K562 (cell line): ENCODE measurements at regions not wholly inside any gene's neighbourhood (a gene's known extent, or its start where the extent isn't known, plus 50 kb on each side); places are given as distances from the start of the nearest gene placed in this dataset.

Experiments
- ATAC-seq: fragments of 200-7000 bp; cut with Tn5 transposase; 3 replicates; pipeline ENCODE4 v1.9.1; 2020; ENCODE audit warnings: moderate library complexity
- BruUV-seq: library from RNA; stranded (reverse); fragments of 400-500 nt; replicated peaks from 2 replicates; lab custom pipeline; 2021; lab: Mats Ljungman, UMichigan
- CTCF ChIA-PET: fragments of 300-600 bp; formaldehyde crosslinking; extraction: SDS; loops from one replicate; lab custom pipeline; 2021; ENCODE audit warnings: low intra/inter-chr PET ratio; lab: Yijun Ruan, JAX
- POLR2A ChIA-PET: fragments of 300-600, 350-650 bp; sonication (Branson Sonifier 250); formaldehyde crosslinking; extraction: SDS; loops from one replicate; lab custom pipeline; 2021; ENCODE audit warnings: antibody characterized with exemption, inconsistent platforms; lab: Yijun Ruan, JAX
- DNase-seq, 4 experiments: peaks; one replicate each; pipeline versions ENCODE4 v3.0.0 to v3.0.0-alpha.2; 2011 to 2018; ENCODE audit warnings: low spot score in 3 of 4, mixed read lengths in 3 of 4; ENCODE audit errors: extremely low read depth in 1 of 4
- FAIRE-seq: peaks from 2 replicates; lab custom pipeline; 2011; peaks lifted over from hg19 to GRCh38; lab: Jason Lieb, UNC
- H2AFZ ChIP-seq: 2 replicates; pipeline ENCODE4 v1.6.0; 2011; ENCODE audit warnings: low read depth, low read length, control low read depth, inconsistent platforms
- H3K27ac ChIP-seq: fragments of 200-600 bp; 3 replicates; pipeline ENCODE4 v1.8.0; 2011; ENCODE audit warnings: low read depth, mild to moderate bottlenecking, control low read depth, inconsistent platforms, low read length, moderate library complexity, mixed read lengths; ENCODE audit errors: extremely low read depth
- H3K27me3 ChIP-seq, 2 experiments: fragments of 300-600 bp in 1 of 2; 2 replicates in 1 of 2; 3 replicates in 1 of 2; pipeline versions ENCODE4 v1.6.0 to v1.8.0; 2011; ENCODE audit warnings: inconsistent platforms in 2 of 2, low read length in 2 of 2, mild to moderate bottlenecking in 1 of 2, mixed read lengths in 1 of 2, moderate library complexity in 1 of 2; ENCODE audit not compliant: control insufficient read depth in 2 of 2, insufficient read depth in 2 of 2
- H3K36me3 ChIP-seq: fragments of 300-600 bp; 3 replicates; pipeline ENCODE4 v1.8.0; 2011; ENCODE audit warnings: mild to moderate bottlenecking, low read length, inconsistent platforms; ENCODE audit not compliant: control insufficient read depth, insufficient read depth
- H3K4me1 ChIP-seq, 2 experiments: fragments of 200-600 bp in 1 of 2; replicated peaks in 1 of 2; 2 replicates in 1 of 2; 3 replicates in 1 of 2; pipeline versions ENCODE4 v1.5.1 to v1.8.0; 2011; ENCODE audit warnings: inconsistent platforms in 2 of 2, low read length in 2 of 2, mild to moderate bottlenecking in 1 of 2, mixed read lengths in 1 of 2, moderate library complexity in 1 of 2; ENCODE audit not compliant: control insufficient read depth in 2 of 2, insufficient read depth in 2 of 2
- H3K4me2 ChIP-seq: 2 replicates; pipeline ENCODE4 v1.6.1; 2011; ENCODE audit warnings: low read length, control low read depth, inconsistent platforms, mixed read lengths; ENCODE audit not compliant: insufficient read depth
- H3K4me3 ChIP-seq: fragments of 200-600 bp; sonication (generic), shearing (Covaris generic); 2 replicates; pipeline ENCODE4 v1.5.1; 2016; ENCODE audit warnings: control low read depth, inconsistent platforms
- H3K79me2 ChIP-seq: fragments of 200-600 bp; 3 replicates; pipeline ENCODE4 v1.8.0; 2011; ENCODE audit warnings: low read length, inconsistent platforms; ENCODE audit not compliant: control insufficient read depth, insufficient read depth
- H3K9ac ChIP-seq, 2 experiments: 2 replicates each; pipeline versions ENCODE4 v1.6.0 to v1.6.1; 2011; ENCODE audit warnings: low read depth in 2 of 2, low read length in 2 of 2, control low read depth in 1 of 2, inconsistent platforms in 1 of 2, mild to moderate bottlenecking in 1 of 2, mixed read lengths in 1 of 2; ENCODE audit not compliant: insufficient read depth in 1 of 2
- H3K9me1 ChIP-seq: one replicate; pipeline ENCODE4 v1.6.0; 2011; ENCODE audit warnings: inconsistent platforms, mild to moderate bottlenecking, low read length, moderate library complexity; ENCODE audit not compliant: control insufficient read depth, insufficient read depth
- H3K9me3 ChIP-seq: replicated peaks from 2 replicates; pipeline ENCODE4 v1.5.1; 2011; ENCODE audit warnings: low read depth, low read length, inconsistent platforms; ENCODE audit not compliant: control insufficient read depth, insufficient read depth
- H4K20me1 ChIP-seq: replicated peaks from 2 replicates; pipeline ENCODE4 v1.6.1; 2011; ENCODE audit warnings: low read length, inconsistent platforms, mixed read lengths; ENCODE audit not compliant: control insufficient read depth, insufficient read depth
- ARID2 ChIP-seq: fragments of 450-650 bp; IDR thresholded peaks from 2 replicates; pipeline ENCODE4 v1.6.1; 2017; ENCODE audit warnings: antibody characterized with exemption, mild to moderate bottlenecking
- CEBPB ChIP-seq: fragments of 450-650 bp; IDR thresholded peaks from 2 replicates; pipeline ENCODE4 v1.6.1; 2016; ENCODE audit warnings: missing genetic modification characterization, missing compliant biosample characterization
- ELK3 ChIP-seq: fragments of 450-650 bp; formaldehyde crosslinking; IDR thresholded peaks from 2 replicates; pipeline ENCODE4 v1.4.0; 2020; ENCODE audit warnings: mild to moderate bottlenecking
- EZH2 ChIP-seq: IDR thresholded peaks from 2 replicates; pipeline ENCODE4 v1.6.1; 2012; ENCODE audit warnings: low read depth, mild to moderate bottlenecking, inconsistent platforms, low read length, borderline replicate concordance
- FUS ChIP-seq: fragments of 200-400 bp; formaldehyde crosslinking; optimal IDR thresholded peaks from 2 replicates; pipeline ENCODE3; 2017; ENCODE audit warnings: low read depth, low read length
- GATA2 ChIP-seq: sonication (generic); formaldehyde crosslinking; IDR thresholded peaks from 2 replicates; pipeline ENCODE4 v1.4.0; 2020; ENCODE audit warnings: mild to moderate bottlenecking, missing genetic modification reagents
- HDGF ChIP-seq: fragments of 450-650 bp; IDR thresholded peaks from 2 replicates; pipeline ENCODE4 v1.6.1; 2016
- MYBL2 ChIP-seq, 2 experiments: fragments of 450-650 bp in 1 of 2; sonication (generic) in 1 of 2; formaldehyde crosslinking in 1 of 2; IDR thresholded peaks; 2 replicates each; pipeline versions ENCODE4 v1.6.1 to v1.8.1; 2017 to 2022; ENCODE audit warnings: borderline replicate concordance in 1 of 2, inconsistent platforms in 1 of 2, low read depth in 1 of 2, mild to moderate bottlenecking in 1 of 2, missing genetic modification reagents in 1 of 2, moderate library complexity in 1 of 2
- NCOA2 ChIP-seq, 2 experiments: fragments of 450-650 bp; IDR thresholded peaks; 2 replicates each; pipeline ENCODE4 v1.6.1; 2018; ENCODE audit warnings: mild to moderate bottlenecking in 2 of 2, moderate library complexity in 1 of 2; ENCODE audit not compliant: partially characterized antibody in 2 of 2
- NR3C1 ChIP-seq: sonication (generic); formaldehyde crosslinking; IDR thresholded peaks from 2 replicates; pipeline ENCODE4 v1.8.1; 2022; ENCODE audit warnings: missing genetic modification reagents
- ZNF121 ChIP-seq: sonication (generic); formaldehyde crosslinking; conservative IDR thresholded peaks from 2 replicates; pipeline ENCODE4 v1.8.0; 2022; ENCODE audit warnings: missing genetic modification reagents
- ZNF184 ChIP-seq: sonication (generic); formaldehyde crosslinking; IDR thresholded peaks from 2 replicates; pipeline ENCODE4 v1.5.0; 2020; ENCODE audit warnings: missing genetic modification reagents
- ZNF764 ChIP-seq: fragments of 250-450 bp; sonication (Bioruptor Pico); IDR thresholded peaks from 2 replicates; pipeline ENCODE4 v1.4.0; 2020; ENCODE audit warnings: low read depth, mild to moderate bottlenecking, moderate library complexity
- WGBS: fragments of 100-300 bp; shearing (Covaris generic); methylation state at CpG from one replicate; pipeline ENCODE4 v1.1.6; 2016; ENCODE audit warnings: low coverage, mixed read lengths; ENCODE audit not compliant: insufficient coverage; ENCODE audit errors: missing lambda C conversion rate; 5-methylcytosine and 5-hydroxymethylcytosine counted together
- in situ Hi-C: fragments of 300-500 bp; cut with MboI; formaldehyde crosslinking; loops from 4 replicates; pipeline ENCODE4 v1.15.0; 2018; ENCODE audit warnings: inconsistent platforms, mixed read lengths
- intact Hi-C: fragments of 100-400 bp; cut with micrococcal nuclease; formaldehyde crosslinking; loops from 2 replicates; pipeline ENCODE4 v1.14.2; 2022
- TF ChIP-seq, protein P1 (sequence below): fragments of 450-650 bp; IDR thresholded peaks from 2 replicates; pipeline ENCODE4 v1.6.1; 2016; ENCODE audit warnings: borderline replicate concordance

GRCh38 chr12:91344408-91344807, 161.8 kb upstream of the DCN start:
- no peak overlapping the region for H3K9ac ChIP-seq
- H3K4me1 ChIP-seq = no peaks in the 10 kb centered on the region
- TF ChIP-seq ARID2 (no peak), MYBL2 (IDR thresholded peaks at IDR 0.05; ENCODE audit: low read depth) (no peak), MYBL2 (CRISPR knock-in tag; IDR thresholded peaks at IDR 0.05; ENCODE audit: borderline replicate concordance) (no peak), CEBPB (tag) (no peak), GATA2 (CRISPR knock-in tag) (no peak), NR3C1 (no peak), FUS (no peak), ZNF184 (CRISPR knock-in tag) (no peak), ZNF764 (CRISPR knock-in tag) (no peak), ZNF121 (CRISPR knock-in tag) (no peak), EZH2 (no peak), NCOA2 (IDR thresholded peaks at IDR 0.05; ENCODE audit: partially characterized antibody in 2 of 2) (no peak), ELK3 (CRISPR knock-in tag) (no peak), HDGF (no peak)
- TF ChIP-seq, protein P1, sequence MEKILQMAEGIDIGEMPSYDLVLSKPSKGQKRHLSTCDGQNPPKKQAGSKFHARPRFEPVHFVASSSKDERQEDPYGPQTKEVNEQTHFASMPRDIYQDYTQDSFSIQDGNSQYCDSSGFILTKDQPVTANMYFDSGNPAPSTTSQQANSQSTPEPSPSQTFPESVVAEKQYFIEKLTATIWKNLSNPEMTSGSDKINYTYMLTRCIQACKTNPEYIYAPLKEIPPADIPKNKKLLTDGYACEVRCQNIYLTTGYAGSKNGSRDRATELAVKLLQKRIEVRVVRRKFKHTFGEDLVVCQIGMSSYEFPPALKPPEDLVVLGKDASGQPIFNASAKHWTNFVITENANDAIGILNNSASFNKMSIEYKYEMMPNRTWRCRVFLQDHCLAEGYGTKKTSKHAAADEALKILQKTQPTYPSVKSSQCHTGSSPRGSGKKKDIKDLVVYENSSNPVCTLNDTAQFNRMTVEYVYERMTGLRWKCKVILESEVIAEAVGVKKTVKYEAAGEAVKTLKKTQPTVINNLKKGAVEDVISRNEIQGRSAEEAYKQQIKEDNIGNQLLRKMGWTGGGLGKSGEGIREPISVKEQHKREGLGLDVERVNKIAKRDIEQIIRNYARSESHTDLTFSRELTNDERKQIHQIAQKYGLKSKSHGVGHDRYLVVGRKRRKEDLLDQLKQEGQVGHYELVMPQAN = no peak
- in situ Hi-C loops = loop anchor here (25.0 kb wide), 1 partner anchor 357 kb away; no protein-coding TSS in a partner anchor
- ATAC-seq = no peak
- CTCF ChIA-PET = no interaction called here
- no peak overlapping the region for H3K4me2 ChIP-seq
- no peak for DNase-seq
- H3K27me3 ChIP-seq = no peaks in the 10 kb centered on the region
- H3K4me3 ChIP-seq = no peak overlapping the region
- BruUV-seq = no TSS peak
- H2AFZ ChIP-seq = no peak overlapping the region
- no peak for FAIRE-seq
- no peaks in the 10 kb centered on the region for H3K36me3 ChIP-seq
- H3K27ac ChIP-seq = no peak overlapping the region
- no peaks in the 10 kb centered on the region for H3K9me1 ChIP-seq
- no peaks in the 10 kb centered on the region for H3K9me3 ChIP-seq
- POLR2A ChIA-PET = no interaction called here
- intact Hi-C loops = no loop called here
- H4K20me1 ChIP-seq = no peaks in the 10 kb centered on the region
- 55% methylated on average over 2 of the region's 2 CpGs for WGBS
- H3K79me2 ChIP-seq = no peaks in the 10 kb centered on the region
